WI38 (cell line): ENCODE measurements at regions not wholly inside any gene's neighbourhood (a gene's known extent, or its start where the extent isn't known, plus 50 kb on each side); places are given as distances from the start of the nearest gene placed in this dataset.

ENCODE experiments used
- H3K4me3 ChIP-seq: 2 replicates; pipeline ENCODE4 v1.5.1; 2011; ENCODE audit warnings: low read depth, mild to moderate bottlenecking, control low read depth, low read length
- TF ChIP-seq, protein P1 (sequence below): IDR thresholded peaks from 2 replicates; pipeline ENCODE4 v1.5.1; 2012; ENCODE audit warnings: low read depth, mild to moderate bottlenecking, control low read depth, low read length

DNA sequence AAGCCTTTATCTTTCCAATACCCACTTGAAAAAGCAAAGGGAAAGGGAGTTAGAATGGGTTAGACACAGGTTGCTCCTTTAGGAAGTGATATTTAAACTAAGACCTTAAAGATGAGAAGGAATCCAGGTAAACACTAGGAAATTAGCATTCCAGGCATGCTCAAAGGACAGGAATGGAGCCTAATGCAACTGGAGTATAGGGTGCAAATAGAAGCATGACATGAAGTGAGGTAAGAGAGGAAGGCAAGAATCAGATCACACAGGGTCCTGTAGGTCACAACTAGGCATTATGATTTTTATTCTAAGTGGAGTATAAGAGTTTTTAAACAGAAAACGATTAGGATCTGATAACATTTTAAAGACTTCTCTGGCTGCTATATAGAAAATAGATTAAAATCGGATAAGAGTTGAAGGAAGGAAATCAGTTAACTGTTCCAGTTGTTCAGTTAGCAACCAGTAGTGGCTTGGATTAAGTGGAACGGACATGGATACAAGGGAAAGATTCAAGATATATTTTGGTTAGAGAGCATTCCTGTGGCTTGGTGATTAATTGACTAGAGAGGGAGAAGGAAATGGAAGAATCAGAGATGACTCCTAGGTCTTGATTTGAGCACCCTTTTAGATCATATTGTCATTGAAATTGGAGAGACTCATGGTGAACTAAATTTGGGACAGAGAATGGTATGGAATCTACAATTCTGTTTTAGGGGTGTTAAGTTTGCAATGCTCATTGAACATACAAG is 95.9 kb downstream of the FBXO4 start:
- H3K4me3 ChIP-seq = no peak overlapping the region
- TF ChIP-seq, protein P1, sequence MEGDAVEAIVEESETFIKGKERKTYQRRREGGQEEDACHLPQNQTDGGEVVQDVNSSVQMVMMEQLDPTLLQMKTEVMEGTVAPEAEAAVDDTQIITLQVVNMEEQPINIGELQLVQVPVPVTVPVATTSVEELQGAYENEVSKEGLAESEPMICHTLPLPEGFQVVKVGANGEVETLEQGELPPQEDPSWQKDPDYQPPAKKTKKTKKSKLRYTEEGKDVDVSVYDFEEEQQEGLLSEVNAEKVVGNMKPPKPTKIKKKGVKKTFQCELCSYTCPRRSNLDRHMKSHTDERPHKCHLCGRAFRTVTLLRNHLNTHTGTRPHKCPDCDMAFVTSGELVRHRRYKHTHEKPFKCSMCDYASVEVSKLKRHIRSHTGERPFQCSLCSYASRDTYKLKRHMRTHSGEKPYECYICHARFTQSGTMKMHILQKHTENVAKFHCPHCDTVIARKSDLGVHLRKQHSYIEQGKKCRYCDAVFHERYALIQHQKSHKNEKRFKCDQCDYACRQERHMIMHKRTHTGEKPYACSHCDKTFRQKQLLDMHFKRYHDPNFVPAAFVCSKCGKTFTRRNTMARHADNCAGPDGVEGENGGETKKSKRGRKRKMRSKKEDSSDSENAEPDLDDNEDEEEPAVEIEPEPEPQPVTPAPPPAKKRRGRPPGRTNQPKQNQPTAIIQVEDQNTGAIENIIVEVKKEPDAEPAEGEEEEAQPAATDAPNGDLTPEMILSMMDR = no peak

DNA sequence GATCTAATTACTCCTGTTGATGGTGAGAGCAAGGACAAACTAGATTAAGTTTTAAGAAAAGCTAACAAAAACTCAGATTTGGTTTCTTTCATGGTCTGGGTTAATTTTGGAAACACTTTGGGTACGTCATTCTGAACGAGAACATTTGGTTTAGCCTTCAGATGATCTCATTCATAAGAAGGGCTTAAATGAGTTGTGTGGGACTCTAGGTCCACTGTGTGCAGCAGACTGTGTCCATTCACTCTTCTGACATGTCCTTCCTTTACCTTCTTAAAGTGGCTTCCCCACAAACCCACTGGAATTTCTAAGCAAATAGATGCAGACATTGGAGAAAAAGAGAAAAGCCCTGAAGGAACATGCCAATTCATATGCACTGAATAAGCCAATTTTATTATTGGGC is 96.8 kb downstream of the FBXO4 start:
- TF ChIP-seq, protein P1 = no peak
- H3K4me3 ChIP-seq = no peak overlapping the region

DNA sequence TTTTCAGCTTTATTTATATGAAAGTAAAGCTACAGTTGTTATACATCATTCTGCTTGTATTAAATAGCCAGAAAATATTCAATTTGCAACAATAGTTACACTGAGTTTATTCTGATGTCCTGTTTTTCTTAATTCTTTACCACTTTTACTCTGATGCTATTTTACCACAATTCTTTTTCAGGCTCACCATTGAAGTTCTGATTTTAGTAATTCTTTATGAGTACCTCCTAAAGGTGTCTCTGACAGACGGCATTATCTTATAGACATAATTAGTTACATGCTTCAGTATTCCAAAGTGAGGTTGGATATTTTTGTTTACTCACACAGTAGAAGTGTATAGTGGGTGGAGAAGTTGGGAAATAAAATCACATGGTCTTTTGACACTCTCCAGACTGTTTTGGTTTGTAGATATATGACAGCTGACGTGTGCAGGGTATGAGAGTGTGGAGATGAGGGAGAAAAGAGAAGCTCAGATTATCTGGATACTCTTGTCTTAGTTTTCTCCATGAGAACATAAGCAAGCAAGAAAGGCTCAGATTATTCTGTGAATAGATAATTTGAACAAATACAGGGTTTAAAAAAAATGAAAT is 97.4 kb downstream of the FBXO4 start:
- TF ChIP-seq, protein P1 = no peak
- no peak overlapping the region for H3K4me3 ChIP-seq

DNA sequence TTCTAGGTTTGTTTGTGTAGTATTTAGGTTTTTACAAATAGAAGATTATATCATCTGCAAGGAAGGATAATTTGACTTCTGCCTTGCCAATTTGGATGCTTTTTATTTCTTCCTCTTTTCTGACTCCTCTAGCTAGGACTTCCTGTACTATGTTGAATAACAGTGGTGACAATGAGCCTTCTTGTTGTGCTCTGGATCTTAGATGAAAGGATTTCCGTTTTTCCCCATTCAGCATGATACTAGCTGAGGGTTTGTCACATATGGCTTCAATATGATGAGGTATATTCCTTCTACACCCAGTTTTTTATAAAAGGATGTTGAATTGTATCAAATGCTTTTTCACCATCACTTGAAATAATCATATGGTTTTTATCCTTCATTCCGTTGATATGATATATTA is 101.4 kb downstream of the FBXO4 start:
- TF ChIP-seq, protein P1 = no peak
- no peak overlapping the region for H3K4me3 ChIP-seq

DNA sequence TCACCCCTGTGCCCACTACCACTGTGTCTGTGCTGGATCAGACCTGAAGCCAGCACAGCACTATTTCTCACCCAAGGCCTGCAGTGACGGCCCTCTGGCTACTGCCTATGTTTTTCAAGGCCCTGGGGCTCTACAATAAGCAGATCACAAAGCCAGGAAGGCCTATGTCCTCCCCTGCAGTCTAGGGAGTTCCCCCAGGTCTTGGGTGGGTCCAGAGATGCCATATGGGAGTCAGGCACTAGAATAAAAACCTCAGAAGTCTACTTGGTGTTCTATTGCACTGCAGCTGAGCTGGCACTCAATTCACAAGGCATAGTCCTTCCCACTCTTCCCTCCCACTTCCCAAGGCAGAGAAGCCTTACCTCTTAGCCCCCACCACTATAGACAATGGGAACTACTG is 107.1 kb downstream of the FBXO4 start:
- TF ChIP-seq, protein P1 = no peak
- H3K4me3 ChIP-seq = no peak overlapping the region

DNA sequence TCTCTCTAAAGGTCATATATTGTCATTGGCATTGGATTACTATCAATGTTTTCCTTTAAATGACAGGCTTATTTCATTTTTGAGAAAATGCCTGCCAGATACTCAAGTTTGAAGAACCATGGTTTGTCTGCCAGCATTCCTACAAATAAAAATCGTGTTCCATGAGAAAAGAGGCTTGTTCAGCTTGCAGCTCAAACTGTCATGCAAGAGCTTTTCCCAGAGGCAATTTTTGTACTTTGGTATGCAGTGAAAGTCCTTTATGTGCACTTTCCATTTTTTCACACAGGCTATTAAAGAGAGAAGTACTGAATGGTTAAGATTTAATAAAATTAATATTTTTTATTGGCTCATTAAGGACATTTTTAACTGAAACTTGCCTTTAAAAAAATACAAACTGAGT is 110.4 kb downstream of the FBXO4 start:
- H3K4me3 ChIP-seq = no peak overlapping the region
- TF ChIP-seq, protein P1 = no peak

DNA sequence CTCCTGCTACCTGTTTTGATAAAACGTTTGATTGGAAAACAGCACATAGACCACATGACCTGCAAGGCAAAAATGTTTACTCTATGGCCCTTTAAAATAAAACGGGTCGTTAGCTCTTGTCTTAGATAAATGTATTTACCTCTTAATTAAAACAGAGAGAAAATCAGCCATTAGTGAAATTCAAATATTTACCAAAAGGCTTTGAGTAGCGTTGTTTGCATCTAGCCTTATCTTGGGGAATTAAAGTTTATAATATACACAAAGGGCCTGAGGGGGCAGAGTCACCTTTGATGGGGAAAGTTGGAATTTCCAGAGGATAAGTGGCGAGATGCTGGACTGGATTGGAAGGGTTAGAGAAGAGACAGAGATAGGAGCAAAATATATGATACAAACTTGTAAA is 111.3 kb downstream of the FBXO4 start:
- TF ChIP-seq, protein P1 = no peak

More for the DNA sequence above, 111.3 kb downstream of the FBXO4 start:
- H3K4me3 ChIP-seq = no peak overlapping the region
